ENCODE measurements at regions not wholly inside any gene's neighbourhood (a gene's known extent, or its start where the extent isn't known, plus 50 kb on each side); places are given as distances from the start of the nearest gene placed in this dataset.

GRCh38 chr9:90433398-90433941, 209.2 kb downstream of the DIRAS2 start:
- Histone ChIP-seq H3K9me3 (ENCODE audit: control insufficient read depth, low read length) (peaks cover 1% of the 10 kb centered on the region), H3K9ac (ENCODE audit: extremely low read depth, low read length, poor library complexity, severe bottlenecking) (peak overlapping the region; percentile 57), H3K27me3 (ENCODE audit: control insufficient read depth, insufficient read depth, low read length, poor library complexity, severe bottlenecking) (no peaks in the 10 kb centered on the region), H3K4me3 (ENCODE audit: low read length) (peak overlapping the region; percentile 76), H3K27ac (ENCODE audit: low read depth, low read length) (peak overlapping the region; percentile 63), H3K4me1 (ENCODE audit: control insufficient read depth, insufficient read depth, low read length) (no peaks in the 10 kb centered on the region), H3K36me3 (ENCODE audit: control insufficient read depth, insufficient read depth, low read length) (no peaks in the 10 kb centered on the region)
- peaks cover 9% of the 10 kb centered on the region for H3K36me3 Mint-ChIP-seq (ENCODE audit: low read depth)
- peaks cover 2% of the 10 kb centered on the region for H3K9me3 Mint-ChIP-seq
- H3K4me3 Mint-ChIP-seq = peak overlapping the region; percentile 62
- H3K27me3 Mint-ChIP-seq (ENCODE audit: insufficient read depth) = peaks cover 10% of the 10 kb centered on the region
- H3K27ac Mint-ChIP-seq = peak overlapping the region; percentile 94
- WGBS, 2 experiments (ENCODE audit: insufficient coverage in 1 of 2, insufficient read length in 1 of 2) = 2 to 3% methylated on average over 14 to 17 of the region's 17 CpGs
- peak; percentile 99 for DNase-seq
- TF ChIP-seq CTCF (conservative IDR thresholded peaks at IDR 0.05) = no peak
- H3K4me1 Mint-ChIP-seq = peaks cover 39% of the 10 kb centered on the region

GRCh38 chr9:90441814-90442213, 200.8 kb downstream of the DIRAS2 start:
- Histone ChIP-seq H3K27me3 (ENCODE audit: control insufficient read depth, insufficient read depth, low read length, poor library complexity, severe bottlenecking) (no peaks in the 10 kb centered on the region), H3K36me3 (ENCODE audit: control insufficient read depth, insufficient read depth, low read length) (no peaks in the 10 kb centered on the region), H3K27ac (ENCODE audit: low read depth, low read length) (no peak overlapping the region), H3K9ac (ENCODE audit: extremely low read depth, low read length, poor library complexity, severe bottlenecking) (no peak overlapping the region), H3K4me3 (ENCODE audit: low read length) (no peak overlapping the region), H3K4me1 (ENCODE audit: control insufficient read depth, insufficient read depth, low read length) (peaks cover 12% of the 10 kb centered on the region), H3K9me3 (ENCODE audit: control insufficient read depth, low read length) (peaks cover 17% of the 10 kb centered on the region)
- no peaks in the 10 kb centered on the region for H3K36me3 Mint-ChIP-seq (ENCODE audit: low read depth)
- WGBS, 2 experiments (ENCODE audit: insufficient coverage in 1 of 2, insufficient read length in 1 of 2) = 89 to 100% methylated on average over 1 to 4 of the region's 4 CpGs
- peaks cover 5% of the 10 kb centered on the region for H3K27me3 Mint-ChIP-seq (ENCODE audit: insufficient read depth)
- peaks cover 17% of the 10 kb centered on the region for H3K9me3 Mint-ChIP-seq
- H3K4me3 Mint-ChIP-seq = no peak overlapping the region
- no peak for DNase-seq
- H3K4me1 Mint-ChIP-seq = peaks cover 37% of the 10 kb centered on the region
- H3K27ac Mint-ChIP-seq = no peak overlapping the region
- TF ChIP-seq CTCF (conservative IDR thresholded peaks at IDR 0.05) = no peak

GRCh38 chr9:90442723-90443122, 199.9 kb downstream of the DIRAS2 start:
- Histone ChIP-seq H3K36me3 (ENCODE audit: control insufficient read depth, insufficient read depth, low read length) (no peaks in the 10 kb centered on the region), H3K9ac (ENCODE audit: extremely low read depth, low read length, poor library complexity, severe bottlenecking) (no peak overlapping the region), H3K9me3 (ENCODE audit: control insufficient read depth, low read length) (peaks cover 17% of the 10 kb centered on the region), H3K4me1 (ENCODE audit: control insufficient read depth, insufficient read depth, low read length) (peaks cover 12% of the 10 kb centered on the region), H3K4me3 (ENCODE audit: low read length) (no peak overlapping the region), H3K27ac (ENCODE audit: low read depth, low read length) (no peak overlapping the region), H3K27me3 (ENCODE audit: control insufficient read depth, insufficient read depth, low read length, poor library complexity, severe bottlenecking) (no peaks in the 10 kb centered on the region)
- H3K27ac Mint-ChIP-seq = no peak overlapping the region
- H3K36me3 Mint-ChIP-seq (ENCODE audit: low read depth) = no peaks in the 10 kb centered on the region
- DNase-seq = no peak
- peaks cover 38% of the 10 kb centered on the region for H3K4me1 Mint-ChIP-seq
- no peak overlapping the region for H3K4me3 Mint-ChIP-seq
- peaks cover 17% of the 10 kb centered on the region for H3K9me3 Mint-ChIP-seq
- peaks cover 11% of the 10 kb centered on the region for H3K27me3 Mint-ChIP-seq (ENCODE audit: insufficient read depth)
- WGBS, 2 experiments (ENCODE audit: insufficient coverage in 1 of 2, insufficient read length in 1 of 2) = 47 to 52% methylated on average over 4 of the region's 5 CpGs
- no peak for TF ChIP-seq CTCF (conservative IDR thresholded peaks at IDR 0.05)

Measured in endodermal cell (in vitro differentiated cells).